Panc1 (cell line): ENCODE measurements at regions not wholly inside any gene's neighbourhood (a gene's known extent, or its start where the extent isn't known, plus 50 kb on each side); places are given as distances from the start of the nearest gene placed in this dataset.

Source experiments
- ATAC-seq: fragments of 200-7000 bp; cut with Tn5 transposase; 2 replicates; pipeline ENCODE4 v1.9.1; 2020; ENCODE audit warnings: mild to moderate bottlenecking, moderate library complexity
- BruUV-seq: library from RNA; stranded (reverse); fragments of 400-500 nt; replicated peaks from 2 replicates; lab custom pipeline; 2021; lab: Mats Ljungman, UMichigan
- CTCF ChIA-PET: fragments of 300-600 bp; sonication (Branson Sonifier 250); formaldehyde crosslinking; loops from one replicate; lab custom pipeline; 2022; ENCODE audit warnings: antibody characterized with exemption; lab: Charles Lee
- POLR2A ChIA-PET: fragments of 300-600 bp; sonication (Branson Sonifier 250); formaldehyde crosslinking; loops from one replicate; lab custom pipeline; 2022; ENCODE audit warnings: antibody characterized with exemption; lab: Charles Lee
- DNase-seq: peaks from one replicate; pipeline ENCODE4 v3.0.0-alpha.2; 2010; ENCODE audit warnings: low read depth, low spot score
- H3K27ac ChIP-seq: 2 replicates; pipeline ENCODE4 v1.5.1; 2011; ENCODE audit warnings: mild to moderate bottlenecking, low read length, inconsistent platforms
- H3K27me3 ChIP-seq: fragments of 200-500 bp; sonication (Bioruptor generic); 2 replicates; pipeline ENCODE4 v1.6.0; 2014; ENCODE audit warnings: low read length, inconsistent platforms; ENCODE audit not compliant: control insufficient read depth, insufficient read depth
- H3K36me3 ChIP-seq: fragments of 200-500 bp; sonication (Bioruptor generic); 2 replicates; pipeline ENCODE4 v1.5.1; 2014; ENCODE audit warnings: inconsistent platforms, mild to moderate bottlenecking, low read length, moderate library complexity; ENCODE audit not compliant: control insufficient read depth, insufficient read depth
- H3K4me1 ChIP-seq: 2 replicates; pipeline ENCODE4 v1.5.1; 2011; ENCODE audit warnings: inconsistent platforms, mild to moderate bottlenecking, low read length, moderate library complexity; ENCODE audit not compliant: control insufficient read depth, insufficient read depth
- H3K4me3 ChIP-seq, 2 experiments: 2 replicates each; pipeline ENCODE4 v1.5.1; 2011 to 2012; ENCODE audit warnings: low read depth in 2 of 2, low read length in 2 of 2, mild to moderate bottlenecking in 2 of 2, inconsistent platforms in 1 of 2, moderate library complexity in 1 of 2
- H3K9me3 ChIP-seq: fragments of 200-500 bp; sonication (Bioruptor generic); 2 replicates; pipeline ENCODE4 v1.5.1; 2014; ENCODE audit warnings: low read depth, mild to moderate bottlenecking, inconsistent platforms, low read length, moderate library complexity; ENCODE audit not compliant: control insufficient read depth, insufficient read depth
- CTCF ChIP-seq: fragments of 450-650 bp; IDR thresholded peaks from 2 replicates; pipeline ENCODE4 v1.5.1; 2017; ENCODE audit warnings: mild to moderate bottlenecking
- POLR2AphosphoS5 ChIP-seq: IDR thresholded peaks from 2 replicates; pipeline ENCODE4 v1.6.1; 2012; ENCODE audit warnings: mild to moderate bottlenecking, low read depth, low read length, moderate library complexity
- SIN3A ChIP-seq: IDR thresholded peaks from 2 replicates; pipeline ENCODE4 v1.6.1; 2012; ENCODE audit warnings: low read depth, mild to moderate bottlenecking, low read length, moderate library complexity, borderline replicate concordance; ENCODE audit not compliant: insufficient read depth
- TCF7L2 ChIP-seq: IDR thresholded peaks from 2 replicates; pipeline ENCODE4 v1.6.1; 2011; ENCODE audit warnings: mild to moderate bottlenecking, low read depth, low read length, inconsistent platforms
- in situ Hi-C: cut with HindIII; loops from 2 replicates; pipeline ENCODE4 v1.10.0; 2016; ENCODE audit warnings: low sequenced_read_pairs, low pct_unique_long_range_greater_than_20kb
- intact Hi-C: fragments of 100-400 bp; cut with micrococcal nuclease; formaldehyde crosslinking; loops from one replicate; pipeline ENCODE4 v1.10.0; 2022; ENCODE audit not compliant: unreplicated experiment
- TF ChIP-seq, protein P1 (sequence below), 2 experiments: IDR thresholded peaks; 2 replicates each; pipeline ENCODE4 v1.6.1; 2011 to 2012; ENCODE audit warnings: low read depth in 2 of 2, control low read depth in 1 of 2, low read length in 1 of 2, mild to moderate bottlenecking in 1 of 2, moderate library complexity in 1 of 2; ENCODE audit not compliant: insufficient read depth in 1 of 2

DNA sequence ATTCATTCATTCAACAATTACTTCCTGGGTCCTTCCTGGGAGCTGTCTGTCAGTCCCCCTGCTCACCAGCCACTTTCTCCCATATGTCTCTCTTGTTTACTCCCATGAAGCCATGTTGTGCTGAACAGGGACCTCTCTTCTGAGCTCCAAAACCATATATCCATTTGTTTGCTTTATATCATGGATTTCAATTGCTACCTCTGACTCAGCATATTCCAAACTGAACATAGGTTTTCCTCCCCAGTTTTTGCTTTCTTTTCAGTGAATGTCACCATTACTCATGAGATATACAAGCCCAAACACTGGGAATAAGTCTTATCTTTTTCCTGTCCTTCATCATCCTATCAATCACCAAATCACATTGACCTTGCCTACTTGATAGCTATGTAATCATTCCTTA is 152.5 kb upstream of the P2RY1 start:
- intact Hi-C loops (no loop called here), in situ Hi-C loops (no loop called here)
- Histone ChIP-seq H3K36me3 (no peaks in the 10 kb centered on the region), H3K4me3 (no peak overlapping the region), H3K4me1 (no peaks in the 10 kb centered on the region), H3K9me3 (no peaks in the 10 kb centered on the region), H3K27ac (no peak overlapping the region), H3K27me3 (no peaks in the 10 kb centered on the region)
- no peak for DNase-seq
- no peak for ATAC-seq
- CTCF ChIA-PET: no interaction called here
- no TSS peak for BruUV-seq
- TF ChIP-seq SIN3A (no peak), POLR2AphosphoS5 (no peak), TCF7L2 (no peak)
- TF ChIP-seq, protein P1, sequence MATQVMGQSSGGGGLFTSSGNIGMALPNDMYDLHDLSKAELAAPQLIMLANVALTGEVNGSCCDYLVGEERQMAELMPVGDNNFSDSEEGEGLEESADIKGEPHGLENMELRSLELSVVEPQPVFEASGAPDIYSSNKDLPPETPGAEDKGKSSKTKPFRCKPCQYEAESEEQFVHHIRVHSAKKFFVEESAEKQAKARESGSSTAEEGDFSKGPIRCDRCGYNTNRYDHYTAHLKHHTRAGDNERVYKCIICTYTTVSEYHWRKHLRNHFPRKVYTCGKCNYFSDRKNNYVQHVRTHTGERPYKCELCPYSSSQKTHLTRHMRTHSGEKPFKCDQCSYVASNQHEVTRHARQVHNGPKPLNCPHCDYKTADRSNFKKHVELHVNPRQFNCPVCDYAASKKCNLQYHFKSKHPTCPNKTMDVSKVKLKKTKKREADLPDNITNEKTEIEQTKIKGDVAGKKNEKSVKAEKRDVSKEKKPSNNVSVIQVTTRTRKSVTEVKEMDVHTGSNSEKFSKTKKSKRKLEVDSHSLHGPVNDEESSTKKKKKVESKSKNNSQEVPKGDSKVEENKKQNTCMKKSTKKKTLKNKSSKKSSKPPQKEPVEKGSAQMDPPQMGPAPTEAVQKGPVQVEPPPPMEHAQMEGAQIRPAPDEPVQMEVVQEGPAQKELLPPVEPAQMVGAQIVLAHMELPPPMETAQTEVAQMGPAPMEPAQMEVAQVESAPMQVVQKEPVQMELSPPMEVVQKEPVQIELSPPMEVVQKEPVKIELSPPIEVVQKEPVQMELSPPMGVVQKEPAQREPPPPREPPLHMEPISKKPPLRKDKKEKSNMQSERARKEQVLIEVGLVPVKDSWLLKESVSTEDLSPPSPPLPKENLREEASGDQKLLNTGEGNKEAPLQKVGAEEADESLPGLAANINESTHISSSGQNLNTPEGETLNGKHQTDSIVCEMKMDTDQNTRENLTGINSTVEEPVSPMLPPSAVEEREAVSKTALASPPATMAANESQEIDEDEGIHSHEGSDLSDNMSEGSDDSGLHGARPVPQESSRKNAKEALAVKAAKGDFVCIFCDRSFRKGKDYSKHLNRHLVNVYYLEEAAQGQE (IDR thresholded peaks at IDR 0.05; ENCODE audit: insufficient read depth in 1 of 2, low read depth in 2 of 2, low read length in 1 of 2): no peak
- POLR2A ChIA-PET: no interaction called here

- no peak for TF ChIP-seq POLR2AphosphoS5
- TF ChIP-seq TCF7L2: no peak
- TF ChIP-seq SIN3A: no peak
- TF ChIP-seq, protein P1 (IDR thresholded peaks at IDR 0.05; ENCODE audit: insufficient read depth in 1 of 2, low read depth in 2 of 2, low read length in 1 of 2): no peak
- no peak for TF ChIP-seq CTCF
- intact Hi-C loops (no loop called here), in situ Hi-C loops (no loop called here)
- Histone ChIP-seq H3K36me3 (no peaks in the 10 kb centered on the region), H3K9me3 (no peaks in the 10 kb centered on the region), H3K27ac (no peak overlapping the region), H3K4me1 (no peaks in the 10 kb centered on the region), H3K27me3 (no peaks in the 10 kb centered on the region), H3K4me3 (no peak overlapping the region)
- ATAC-seq: no peak
- DNase-seq: no peak
- ChIA-PET CTCF (no interaction called here), POLR2A (no interaction called here)
- no TSS peak for BruUV-seq
Measured at GRCh38 chr3:152683521-152683999, 151.4 kb upstream of the P2RY1 start.
